Esophagus squamous epithelium (tissue), 5 donors: ENCODE measurements at regions not wholly inside any gene's neighbourhood (a gene's known extent, or its start where the extent isn't known, plus 50 kb on each side); places are given as distances from the start of the nearest gene placed in this dataset.

Experiments
- DNase-seq: peaks from one replicate; lab custom pipeline; 2025; lab: John Stamatoyannopoulos, UW
- H3K27ac ChIP-seq, 4 donors: fragments of 200-600 bp; sonication (generic); one replicate each; pipeline ENCODE4 v1.5.1; 2016 to 2019; ENCODE audit warnings: mild to moderate bottlenecking in 1 of 4
- H3K27me3 ChIP-seq, 4 donors: fragments of 200-600 bp; sonication (generic); 1 replicate in 3 of 4; 2 replicates in 1 of 4; pipeline versions ENCODE4 v1.5.1 to v1.6.0; 2017 to 2021; ENCODE audit warnings: antibody characterized with exemption in 1 of 4
- H3K36me3 ChIP-seq, 3 donors: fragments of 200-600 bp; sonication (generic); one replicate each; pipeline ENCODE4 v1.5.1; 2016 to 2019
- H3K4me1 ChIP-seq, 3 donors: fragments of 200-600 bp; sonication (generic); one replicate each; pipeline ENCODE4 v1.5.1; 2017 to 2019
- H3K4me3 ChIP-seq, 4 donors: fragments of 200-600 bp; sonication (generic); 1 replicate in 3 of 4; 2 replicates in 1 of 4; pipeline ENCODE4 v1.5.1; 2016 to 2019; ENCODE audit warnings: mild to moderate bottlenecking in 2 of 4, moderate library complexity in 1 of 4
- H3K9me3 ChIP-seq, 3 donors: fragments of 200-600 bp; sonication (generic); one replicate each; pipeline ENCODE4 v1.5.1; 2016 to 2019
- CTCF ChIP-seq, 6 experiments: fragments of 450-650 bp in 4 of 6; fragments of 200-600 bp in 2 of 6; sonication (generic) in 2 of 6; IDR thresholded peaks; one replicate each; pipeline ENCODE4 v1.5.1; 2016 to 2019; ENCODE audit warnings: antibody characterized with exemption in 6 of 6, mild to moderate bottlenecking in 4 of 6, moderate library complexity in 4 of 6
- POLR2A ChIP-seq, 4 donors: fragments of 450-650 bp; IDR thresholded peaks; one replicate each; pipeline ENCODE4 v1.6.1; 2017; ENCODE audit warnings: antibody characterized with exemption in 4 of 4, mild to moderate bottlenecking in 4 of 4, moderate library complexity in 3 of 4
- WGBS, 2 donors: methylation state at CpG; one replicate each; pipeline ENCODE4 v1.1.5; 2018; 5-methylcytosine and 5-hydroxymethylcytosine counted together
- intact Hi-C: fragments of 100-400 bp; cut with DNase I; formaldehyde crosslinking; loops from one replicate; pipeline ENCODE4 v1.15.0; 2022
- donor health status: DM: yes; HTN: yes; CAD: no.

DNA sequence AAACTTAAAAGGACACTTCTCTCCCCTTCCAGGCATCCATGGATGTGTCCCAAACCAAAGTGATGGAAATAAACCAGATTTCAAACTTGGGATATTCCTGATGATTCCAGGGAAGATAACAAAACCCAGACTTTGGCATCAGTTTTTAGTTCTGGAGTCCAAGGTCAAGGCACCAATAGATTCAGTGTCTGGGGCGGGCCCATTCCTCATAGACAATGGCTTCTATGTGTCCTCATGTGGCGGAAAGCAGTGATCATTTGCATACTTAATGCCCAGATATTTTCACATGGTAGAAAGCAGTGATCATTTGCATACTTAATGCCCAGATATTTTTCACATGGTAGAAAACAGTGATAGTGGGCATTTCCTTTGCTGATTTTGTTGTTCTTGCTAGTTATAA, 151.4 kb upstream of the DAP start:
- no peaks in the 10 kb centered on the region for H3K36me3 ChIP-seq
- WGBS, 2 donors: 75 to 90% methylated on average over 2 of the region's 2 CpGs
- no peaks in the 10 kb centered on the region for H3K4me1 ChIP-seq
- H3K27me3 ChIP-seq: no peaks in the 10 kb centered on the region
- TF ChIP-seq POLR2A (IDR thresholded peaks at IDR 0.05): no peak
- no peak for TF ChIP-seq CTCF (IDR thresholded peaks at IDR 0.05)
- H3K27ac ChIP-seq: no peak overlapping the region
- H3K4me3 ChIP-seq: no peak overlapping the region
- H3K9me3 ChIP-seq: no peaks in the 10 kb centered on the region
- intact Hi-C loops: no loop called here
- no peak for DNase-seq

GRCh38 chr5:10910261-10910660, 149.2 kb upstream of the DAP start:
- no peak for DNase-seq
- H3K27ac ChIP-seq: no peak overlapping the region
- TF ChIP-seq CTCF (IDR thresholded peaks at IDR 0.05): no peak
- no peak for TF ChIP-seq POLR2A (IDR thresholded peaks at IDR 0.05)
- no peaks in the 10 kb centered on the region for H3K4me1 ChIP-seq
- intact Hi-C loops: no loop called here
- H3K27me3 ChIP-seq: no peaks in the 10 kb centered on the region
- 89 to 91% methylated on average over 3 of the region's 3 CpGs for WGBS, 2 donors
- no peak overlapping the region for H3K4me3 ChIP-seq
- H3K9me3 ChIP-seq: no peaks in the 10 kb centered on the region
- no peaks in the 10 kb centered on the region for H3K36me3 ChIP-seq

- intact Hi-C loops: no loop called here
- H3K27ac ChIP-seq: no peak overlapping the region
- TF ChIP-seq CTCF (IDR thresholded peaks at IDR 0.05): no peak
- no peak for TF ChIP-seq POLR2A (IDR thresholded peaks at IDR 0.05)
- no peaks in the 10 kb centered on the region for H3K4me1 ChIP-seq
- 32 to 54% methylated on average over 3 of the region's 3 CpGs for WGBS, 2 donors
- no peaks in the 10 kb centered on the region for H3K9me3 ChIP-seq
- H3K27me3 ChIP-seq: peaks cover 0 to 14% (median 0%) of the 10 kb centered on the region in 4 donors
- no peak overlapping the region for H3K4me3 ChIP-seq
- DNase-seq: no peak
- no peaks in the 10 kb centered on the region for H3K36me3 ChIP-seq
Observed at GRCh38 chr5:10904862-10905432, 143.9 kb upstream of the DAP start.

GRCh38 chr5:10903786-10904560, 142.9 kb upstream of the DAP start:
- H3K36me3 ChIP-seq: no peaks in the 10 kb centered on the region
- DNase-seq: no peak
- intact Hi-C loops: no loop called here
- no peak overlapping the region for H3K4me3 ChIP-seq
- no peak for TF ChIP-seq CTCF (IDR thresholded peaks at IDR 0.05)
- no peak for TF ChIP-seq POLR2A (IDR thresholded peaks at IDR 0.05)
- no peaks in the 10 kb centered on the region for H3K9me3 ChIP-seq
- no peaks in the 10 kb centered on the region for H3K4me1 ChIP-seq
- WGBS, 2 donors: 82 to 100% methylated on average over 2 of the region's 2 CpGs
- H3K27ac ChIP-seq: no peak overlapping the region
- H3K27me3 ChIP-seq: peaks cover 0 to 14% (median 0%) of the 10 kb centered on the region in 4 donors

GRCh38 chr5:10902145-10902544, 141.1 kb upstream of the DAP start:
- Histone ChIP-seq H3K27ac (no peak overlapping the region), H3K4me3 (no peak overlapping the region), H3K27me3 (peaks cover 0 to 14% (median 0%) of the 10 kb centered on the region in 4 donors), H3K9me3 (no peaks in the 10 kb centered on the region), H3K36me3 (no peaks in the 10 kb centered on the region), H3K4me1 (no peaks in the 10 kb centered on the region)
- WGBS, 2 donors: 18 to 35% methylated on average over 2 of the region's 2 CpGs
- no peak for DNase-seq
- intact Hi-C loops: no loop called here
- no peak for TF ChIP-seq CTCF (IDR thresholded peaks at IDR 0.05)
- no peak for TF ChIP-seq POLR2A (IDR thresholded peaks at IDR 0.05)
